HepG2 (cell line): ENCODE measurements at regions not wholly inside any gene's neighbourhood (a gene's known extent, or its start where the extent isn't known, plus 50 kb on each side); places are given as distances from the start of the nearest gene placed in this dataset.

Source experiments
- ATAC-seq: fragments of 200-7000 bp; cut with Tn5 transposase; 3 replicates; pipeline ENCODE4 v1.9.1; 2020; ENCODE audit warnings: mild to moderate bottlenecking, moderate library complexity
- BruUV-seq: library from RNA; stranded (reverse); fragments of 400-500 nt; replicated peaks from 2 replicates; lab custom pipeline; 2021; lab: Mats Ljungman, UMichigan
- CTCF ChIA-PET: fragments of 300-600 bp; formaldehyde crosslinking; extraction: SDS; loops from one replicate; lab custom pipeline; 2021; ENCODE audit warnings: low total read pairs, inconsistent platforms, low intra/inter-chr PET ratio; lab: Yijun Ruan, JAX
- POLR2A ChIA-PET: fragments of 350-600 bp; sonication (Branson Sonifier 250); formaldehyde crosslinking; loops from one replicate; lab custom pipeline; 2020; ENCODE audit warnings: antibody characterized with exemption, inconsistent platforms; lab: Yijun Ruan, JAX
- DNase-seq: peaks from one replicate; pipeline ENCODE4 v3.0.0-alpha.2; 2015; ENCODE audit warnings: low spot score
- FAIRE-seq: peaks from 3 replicates; lab custom pipeline; 2011; peaks lifted over from hg19 to GRCh38; lab: Jason Lieb, UNC
- H2AFZ ChIP-seq: one replicate; pipeline ENCODE4 v1.6.1; 2011; ENCODE audit warnings: low read length, inconsistent platforms
- H3K27ac ChIP-seq: fragments of 300-600 bp; 3 replicates; pipeline ENCODE4 v1.8.0; 2011; ENCODE audit warnings: mixed run types, mild to moderate bottlenecking, mixed read lengths, low read length, inconsistent platforms; ENCODE audit not compliant: insufficient read depth; ENCODE audit errors: extremely low read length
- H3K27me3 ChIP-seq, 2 experiments: fragments of 200-600 bp in 1 of 2; 2 replicates in 1 of 2; 3 replicates in 1 of 2; pipeline versions ENCODE4 v1.6.0 to v1.8.0; 2011; ENCODE audit warnings: low read length in 2 of 2, mild to moderate bottlenecking in 2 of 2, moderate library complexity in 2 of 2, inconsistent platforms in 1 of 2; ENCODE audit not compliant: insufficient read depth in 2 of 2, control insufficient read depth in 1 of 2
- H3K36me3 ChIP-seq, 2 experiments: fragments of 200-600 bp in 1 of 2; replicated peaks in 1 of 2; 2 replicates in 1 of 2; 3 replicates in 1 of 2; pipeline versions ENCODE4 v1.5.1 to v1.8.0; 2011; ENCODE audit warnings: low read length in 2 of 2, inconsistent platforms in 1 of 2; ENCODE audit not compliant: insufficient read depth in 2 of 2, control insufficient read depth in 1 of 2
- H3K4me1 ChIP-seq: 2 replicates; pipeline ENCODE4 v1.5.1; 2012; ENCODE audit warnings: low read length, inconsistent platforms; ENCODE audit not compliant: insufficient read depth
- H3K4me2 ChIP-seq: 2 replicates; pipeline ENCODE4 v1.6.0; 2011; ENCODE audit warnings: low read depth, low read length, inconsistent platforms
- H3K4me3 ChIP-seq, 3 experiments: fragments of 200-600 bp in 1 of 3; sonication (generic), shearing (Covaris generic) in 1 of 3; replicated peaks in 1 of 3; 2 replicates each; pipeline ENCODE4 v1.5.1; 2011 to 2016; ENCODE audit warnings: low read length in 3 of 3, inconsistent platforms in 2 of 3, low read depth in 2 of 3, mild to moderate bottlenecking in 2 of 3, control low read depth in 1 of 3, mixed read lengths in 1 of 3; ENCODE audit not compliant: insufficient read depth in 1 of 3
- H3K79me2 ChIP-seq: one replicate; pipeline ENCODE4 v1.6.1; 2011; ENCODE audit warnings: low read length, inconsistent platforms; ENCODE audit not compliant: insufficient read depth
- H3K9ac ChIP-seq: 2 replicates; pipeline ENCODE4 v1.6.0; 2011; ENCODE audit warnings: mild to moderate bottlenecking, low read depth, low read length, inconsistent platforms; ENCODE audit not compliant: insufficient read depth
- H3K9me3 ChIP-seq: 2 replicates; pipeline ENCODE4 v1.5.1; 2012; ENCODE audit warnings: mild to moderate bottlenecking, low read length
- H4K20me1 ChIP-seq: 2 replicates; pipeline ENCODE4 v1.6.0; 2011; ENCODE audit warnings: inconsistent platforms, mild to moderate bottlenecking, low read length, moderate library complexity; ENCODE audit not compliant: insufficient read depth
- ATF1 ChIP-seq: IDR thresholded peaks from 2 replicates; pipeline ENCODE4 v1.6.1; 2016; ENCODE audit warnings: mild to moderate bottlenecking, control low read depth
- CBX1 ChIP-seq: IDR thresholded peaks from one replicate; pipeline ENCODE4 v1.6.1; 2016; ENCODE audit warnings: antibody characterized with exemption, low read depth
- DMAP1 ChIP-seq: IDR thresholded peaks from 2 replicates; pipeline ENCODE4 v1.6.1; 2016
- FIP1L1 ChIP-seq: fragments of 200-400 bp; formaldehyde crosslinking; IDR thresholded peaks from 2 replicates; pipeline ENCODE4 v1.6.1; 2018; ENCODE audit warnings: low read depth, mild to moderate bottlenecking, low read length, moderate library complexity, borderline replicate concordance; ENCODE audit not compliant: insufficient read depth
- HDAC6 ChIP-seq: fragments of 200-600 bp; sonication (generic); IDR thresholded peaks from 2 replicates; pipeline ENCODE4 v1.7.0; 2017; ENCODE audit warnings: mild to moderate bottlenecking, antibody characterized with exemption, low read length, low read depth
- HOXA5 ChIP-seq: sonication (generic); formaldehyde crosslinking; IDR thresholded peaks from 2 replicates; pipeline ENCODE4 v1.4.0; 2020; ENCODE audit warnings: missing genetic modification reagents
- TBX2 ChIP-seq: sonication (generic); formaldehyde crosslinking; IDR thresholded peaks from 2 replicates; pipeline ENCODE4 v1.5.0; 2020; ENCODE audit warnings: missing genetic modification reagents, mild to moderate bottlenecking, borderline replicate concordance
- ZBTB33 ChIP-seq: sonication (generic); formaldehyde crosslinking; IDR thresholded peaks from 2 replicates; pipeline ENCODE4 v1.4.0; 2020; ENCODE audit warnings: missing genetic modification reagents
- ZHX1 ChIP-seq: sonication (generic); formaldehyde crosslinking; IDR thresholded peaks from 2 replicates; pipeline ENCODE4 v1.8.1; 2022; ENCODE audit warnings: low read depth, mild to moderate bottlenecking, missing genetic modification reagents
- ZMAT5 ChIP-seq: sonication (generic); formaldehyde crosslinking; IDR thresholded peaks from 2 replicates; pipeline ENCODE4 v1.5.0; 2020; ENCODE audit warnings: mild to moderate bottlenecking, low read depth, missing genetic modification reagents, borderline replicate concordance
- ZNF138 ChIP-seq: sonication (generic); formaldehyde crosslinking; IDR thresholded peaks from 2 replicates; pipeline ENCODE4 v1.5.0; 2020; ENCODE audit warnings: mild to moderate bottlenecking, low read depth, missing genetic modification reagents
- ZNF512B ChIP-seq: sonication (generic); formaldehyde crosslinking; IDR thresholded peaks from 2 replicates; pipeline ENCODE4 v1.5.1; 2020; ENCODE audit warnings: missing genetic modification reagents, mild to moderate bottlenecking, borderline replicate concordance
- ZNF570 ChIP-seq: sonication (generic); formaldehyde crosslinking; IDR thresholded peaks from 2 replicates; pipeline ENCODE4 v1.4.0; 2020; ENCODE audit warnings: mild to moderate bottlenecking, missing genetic modification reagents, borderline replicate concordance
- ZNF773 ChIP-seq: sonication (generic); formaldehyde crosslinking; IDR thresholded peaks from 2 replicates; pipeline ENCODE4 v1.4.0; 2020; ENCODE audit warnings: missing genetic modification reagents, borderline replicate concordance
- ZNF850 ChIP-seq: sonication (generic); formaldehyde crosslinking; conservative IDR thresholded peaks from 2 replicates; pipeline ENCODE4 v1.9.0; 2021; ENCODE audit warnings: mild to moderate bottlenecking, missing genetic modification reagents
- WGBS: methylation state at CpG from one replicate; pipeline ENCODE4 v1.1.6; 2017; ENCODE audit warnings: low lambda C conversion rate; 5-methylcytosine and 5-hydroxymethylcytosine counted together
- in situ Hi-C: cut with HindIII; loops from 2 replicates; pipeline ENCODE4 v1.10.0; 2017; ENCODE audit warnings: low pct_unique_long_range_greater_than_20kb; ENCODE audit not compliant: extremely low pct_ligation_motif_present
- intact Hi-C: fragments of 100-400 bp; cut with micrococcal nuclease; formaldehyde crosslinking; loops from one replicate; pipeline ENCODE4 v1.10.0; 2022; ENCODE audit not compliant: unreplicated experiment

- no TSS peak for BruUV-seq
- ATAC-seq = no peak
- TF ChIP-seq TBX2 (no peak), FIP1L1 (no peak), HOXA5 (CRISPR knock-in tag) (no peak), ZMAT5 (CRISPR knock-in tag) (no peak), HDAC6 (no peak), ZNF850 (CRISPR knock-in tag) (no peak), DMAP1 (no peak), ZBTB33 (no peak), ZNF138 (CRISPR knock-in tag) (no peak), ZHX1 (CRISPR knock-in tag) (no peak), ZNF570 (CRISPR knock-in tag) (no peak), ZNF773 (CRISPR knock-in tag) (no peak), ZNF512B (no peak), CBX1 (no peak), ATF1 (no peak)
Measured at GRCh38 chr9:87285183-87285850, 212.3 kb upstream of the DAPK1 start.

More at GRCh38 chr9:87285183-87285850, 212.3 kb upstream of the DAPK1 start:
- no peak for DNase-seq
- Histone ChIP-seq H3K4me1 (no peaks in the 10 kb centered on the region), H4K20me1 (no peaks in the 10 kb centered on the region), H3K4me2 (no peak overlapping the region), H3K4me3 (no peak overlapping the region), H3K27ac (no peak overlapping the region), H2AFZ (no peak overlapping the region), H3K79me2 (no peaks in the 10 kb centered on the region), H3K27me3 (peaks cover 1 to 3% of the 10 kb centered on the region in 2 experiments; a peak in 1 of 5 replicates), H3K9ac (no peak overlapping the region), H3K36me3 (no peaks in the 10 kb centered on the region), H3K9me3 (no peaks in the 10 kb centered on the region)
- in situ Hi-C loops = no loop called here
- FAIRE-seq = no peak
- 1% methylated on average over 4 of the region's 4 CpGs for WGBS
- ChIA-PET POLR2A (no interaction called here), CTCF (no interaction called here)
- intact Hi-C loops = no loop called here
